ENCODE measurements at regions not wholly inside any gene's neighbourhood (a gene's known extent, or its start where the extent isn't known, plus 50 kb on each side); places are given as distances from the start of the nearest gene placed in this dataset.

DNA sequence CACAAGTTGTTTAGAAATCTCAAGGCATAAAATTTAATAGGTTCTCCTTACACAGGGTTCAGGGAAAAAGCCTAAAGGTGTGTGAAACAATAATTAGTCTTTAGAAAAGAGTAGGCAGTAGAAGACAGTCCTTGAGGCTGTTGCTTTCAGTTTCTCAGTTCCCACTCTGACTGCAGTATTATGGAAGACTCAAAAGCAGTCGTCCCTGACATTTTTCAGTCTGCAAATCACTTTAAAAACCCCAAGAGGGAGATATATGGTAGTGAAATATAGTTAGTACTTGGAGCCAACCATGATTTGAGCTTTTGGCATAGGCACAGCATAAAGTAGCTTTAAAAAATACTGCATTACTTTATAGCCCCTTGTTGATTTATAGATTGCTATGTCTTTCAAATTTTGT, 299.7 kb downstream of the OLFM3 start:
- no peak for TF ChIP-seq ARNTL (CRISPR knock-in tag; IDR thresholded peaks at IDR 0.05; ENCODE audit: borderline replicate concordance, low read depth)
- TF ChIP-seq PPARA (CRISPR knock-in tag; IDR thresholded peaks at IDR 0.05; ENCODE audit: borderline replicate concordance), result no peak
- TF ChIP-seq ZNF70 (CRISPR knock-in tag; IDR thresholded peaks at IDR 0.05), result no peak
- no peak for TF ChIP-seq BACH2 (CRISPR knock-in tag; IDR thresholded peaks at IDR 0.05; ENCODE audit: borderline replicate concordance)
- TF ChIP-seq OSR1 (CRISPR knock-in tag; IDR thresholded peaks at IDR 0.05), result no peak
- peak; percentile 59 for ATAC-seq

GRCh38 chr1:101698681-101699080, 298.0 kb downstream of the OLFM3 start:
- TF ChIP-seq GLIS3 (CRISPR knock-in tag; IDR thresholded peaks at IDR 0.05) (no peak), ESRRG (CRISPR knock-in tag; IDR thresholded peaks at IDR 0.05) (no peak), SNAI2 (CRISPR knock-in tag; IDR thresholded peaks at IDR 0.05) (no peak), BACH2 (CRISPR knock-in tag; IDR thresholded peaks at IDR 0.05; ENCODE audit: borderline replicate concordance) (no peak), POU6F1 (CRISPR knock-in tag; IDR thresholded peaks at IDR 0.05; ENCODE audit: borderline replicate concordance, low read depth) (no peak), TOX (CRISPR knock-in tag; IDR thresholded peaks at IDR 0.05; ENCODE audit: borderline replicate concordance) (no peak), CSDC2 (CRISPR knock-in tag; IDR thresholded peaks at IDR 0.05) (no peak), ZNF565 (CRISPR knock-in tag; conservative IDR thresholded peaks at IDR 0.05; ENCODE audit: low read depth) (no peak), RARB (CRISPR knock-in tag; IDR thresholded peaks at IDR 0.05) (no peak)
- no peak for ATAC-seq

DNA sequence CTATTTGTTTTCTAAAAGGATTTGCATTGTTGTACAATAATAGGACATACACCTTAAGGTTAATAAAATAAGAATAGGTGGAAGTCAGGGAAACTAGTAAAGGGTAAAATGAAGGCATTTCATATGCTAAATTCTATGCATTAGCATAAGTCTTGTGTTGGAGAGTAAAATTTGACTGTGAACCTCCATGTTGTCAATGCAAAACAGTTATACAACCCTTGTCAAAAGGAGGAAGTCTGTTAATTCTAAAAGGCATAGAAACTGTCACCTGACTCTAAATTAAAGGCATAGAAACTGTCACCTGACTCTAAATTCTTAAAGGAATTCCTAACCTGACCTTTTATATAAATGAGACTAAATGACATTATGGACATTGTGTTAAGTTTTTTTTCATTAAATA, 291.8 kb downstream of the OLFM3 start:
- no peak for ATAC-seq
- TF ChIP-seq SNAI2 (CRISPR knock-in tag; IDR thresholded peaks at IDR 0.05), result no peak
- no peak for TF ChIP-seq TCF4 (CRISPR knock-in tag; IDR thresholded peaks at IDR 0.05; ENCODE audit: borderline replicate concordance)
- no peak for TF ChIP-seq ZFP30 (CRISPR knock-in tag; IDR thresholded peaks at IDR 0.05)
- TF ChIP-seq CREB5 (CRISPR knock-in tag; IDR thresholded peaks at IDR 0.05; ENCODE audit: low read depth), result no peak
- TF ChIP-seq CSRNP3 (CRISPR knock-in tag; IDR thresholded peaks at IDR 0.05), result no peak
- TF ChIP-seq ISL1 (CRISPR knock-in tag; IDR thresholded peaks at IDR 0.05), result no peak
- TF ChIP-seq RARB (CRISPR knock-in tag; IDR thresholded peaks at IDR 0.05), result no peak
- no peak for TF ChIP-seq TOX (CRISPR knock-in tag; IDR thresholded peaks at IDR 0.05; ENCODE audit: borderline replicate concordance)
- TF ChIP-seq ZNF8 (CRISPR knock-in tag; IDR thresholded peaks at IDR 0.05), result no peak
- TF ChIP-seq GLIS3 (CRISPR knock-in tag; IDR thresholded peaks at IDR 0.05), result no peak
- no peak for TF ChIP-seq ZNF70 (CRISPR knock-in tag; IDR thresholded peaks at IDR 0.05)
- TF ChIP-seq ZFP3 (CRISPR knock-in tag; IDR thresholded peaks at IDR 0.05), result no peak
- no peak for TF ChIP-seq ZC3H10 (CRISPR knock-in tag; IDR thresholded peaks at IDR 0.05)
- no peak for TF ChIP-seq ZNF565 (CRISPR knock-in tag; conservative IDR thresholded peaks at IDR 0.05; ENCODE audit: low read depth)
- no peak for TF ChIP-seq PPARA (CRISPR knock-in tag; IDR thresholded peaks at IDR 0.05; ENCODE audit: borderline replicate concordance)

DNA sequence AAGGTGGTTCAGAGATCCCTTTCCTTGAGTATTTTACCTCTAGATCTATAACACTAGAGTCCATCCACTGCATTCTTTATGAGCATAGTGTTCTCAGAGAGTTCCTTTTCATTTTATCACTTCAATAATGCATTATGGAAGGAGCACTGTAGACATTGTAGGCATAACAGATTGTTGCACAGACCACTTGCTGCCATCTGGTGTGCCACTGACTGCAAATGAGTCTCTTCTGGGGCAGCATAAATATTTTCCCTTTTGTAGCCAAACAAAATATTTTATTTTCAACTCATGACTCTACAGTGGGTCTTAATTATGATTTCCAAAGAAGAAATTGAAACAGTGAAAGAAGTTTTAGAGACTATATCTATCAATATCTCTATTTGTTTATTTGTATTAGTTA, 290.4 kb downstream of the OLFM3 start:
- TF ChIP-seq BACH2 (CRISPR knock-in tag; IDR thresholded peaks at IDR 0.05; ENCODE audit: borderline replicate concordance) (no peak), ARNTL (CRISPR knock-in tag; IDR thresholded peaks at IDR 0.05; ENCODE audit: borderline replicate concordance, low read depth) (no peak), CSDC2 (CRISPR knock-in tag; IDR thresholded peaks at IDR 0.05) (no peak), SNAI2 (CRISPR knock-in tag; IDR thresholded peaks at IDR 0.05) (no peak), PATZ1 (CRISPR knock-in tag; IDR thresholded peaks at IDR 0.05; ENCODE audit: borderline replicate concordance) (no peak), ZNF565 (CRISPR knock-in tag; conservative IDR thresholded peaks at IDR 0.05; ENCODE audit: low read depth) (no peak)
- TF ChIP-seq, protein P1, sequence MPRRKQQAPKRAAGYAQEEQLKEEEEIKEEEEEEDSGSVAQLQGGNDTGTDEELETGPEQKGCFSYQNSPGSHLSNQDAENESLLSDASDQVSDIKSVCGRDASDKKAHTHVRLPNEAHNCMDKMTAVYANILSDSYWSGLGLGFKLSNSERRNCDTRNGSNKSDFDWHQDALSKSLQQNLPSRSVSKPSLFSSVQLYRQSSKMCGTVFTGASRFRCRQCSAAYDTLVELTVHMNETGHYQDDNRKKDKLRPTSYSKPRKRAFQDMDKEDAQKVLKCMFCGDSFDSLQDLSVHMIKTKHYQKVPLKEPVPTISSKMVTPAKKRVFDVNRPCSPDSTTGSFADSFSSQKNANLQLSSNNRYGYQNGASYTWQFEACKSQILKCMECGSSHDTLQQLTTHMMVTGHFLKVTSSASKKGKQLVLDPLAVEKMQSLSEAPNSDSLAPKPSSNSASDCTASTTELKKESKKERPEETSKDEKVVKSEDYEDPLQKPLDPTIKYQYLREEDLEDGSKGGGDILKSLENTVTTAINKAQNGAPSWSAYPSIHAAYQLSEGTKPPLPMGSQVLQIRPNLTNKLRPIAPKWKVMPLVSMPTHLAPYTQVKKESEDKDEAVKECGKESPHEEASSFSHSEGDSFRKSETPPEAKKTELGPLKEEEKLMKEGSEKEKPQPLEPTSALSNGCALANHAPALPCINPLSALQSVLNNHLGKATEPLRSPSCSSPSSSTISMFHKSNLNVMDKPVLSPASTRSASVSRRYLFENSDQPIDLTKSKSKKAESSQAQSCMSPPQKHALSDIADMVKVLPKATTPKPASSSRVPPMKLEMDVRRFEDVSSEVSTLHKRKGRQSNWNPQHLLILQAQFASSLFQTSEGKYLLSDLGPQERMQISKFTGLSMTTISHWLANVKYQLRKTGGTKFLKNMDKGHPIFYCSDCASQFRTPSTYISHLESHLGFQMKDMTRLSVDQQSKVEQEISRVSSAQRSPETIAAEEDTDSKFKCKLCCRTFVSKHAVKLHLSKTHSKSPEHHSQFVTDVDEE (CRISPR knock-in tag; IDR thresholded peaks at IDR 0.05), result no peak

More for the DNA sequence above, 290.4 kb downstream of the OLFM3 start:
- ATAC-seq, result no peak
